Hepatocyte (in vitro differentiated cells): ENCODE measurements at regions not wholly inside any gene's neighbourhood (a gene's known extent, or its start where the extent isn't known, plus 50 kb on each side); places are given as distances from the start of the nearest gene placed in this dataset.

ENCODE experiments used
- EZH2 ChIP-seq: fragments of 200-600 bp; sonication (generic); IDR thresholded peaks from 2 replicates; pipeline ENCODE4 v1.6.1; 2016; ENCODE audit warnings: antibody characterized with exemption, mild to moderate bottlenecking, borderline replicate concordance
- EZH2phosphoT487 ChIP-seq: fragments of 200-600 bp; sonication (generic); IDR thresholded peaks from one replicate; pipeline ENCODE4 v1.6.1; 2018; ENCODE audit warnings: antibody characterized with exemption, mild to moderate bottlenecking, low read depth, moderate library complexity; ENCODE audit not compliant: unreplicated experiment, severe bottlenecking
- TF ChIP-seq, protein P1 (sequence below): fragments of 200-600 bp; sonication (generic); IDR thresholded peaks from 2 replicates; pipeline ENCODE4 v1.5.1; 2016; ENCODE audit warnings: antibody characterized with exemption, mild to moderate bottlenecking; ENCODE audit not compliant: poor library complexity

GRCh38 chr14:37797675-37798074, 202.2 kb downstream of the TTC6 start:
- TF ChIP-seq EZH2, result no peak
- TF ChIP-seq, protein P1, sequence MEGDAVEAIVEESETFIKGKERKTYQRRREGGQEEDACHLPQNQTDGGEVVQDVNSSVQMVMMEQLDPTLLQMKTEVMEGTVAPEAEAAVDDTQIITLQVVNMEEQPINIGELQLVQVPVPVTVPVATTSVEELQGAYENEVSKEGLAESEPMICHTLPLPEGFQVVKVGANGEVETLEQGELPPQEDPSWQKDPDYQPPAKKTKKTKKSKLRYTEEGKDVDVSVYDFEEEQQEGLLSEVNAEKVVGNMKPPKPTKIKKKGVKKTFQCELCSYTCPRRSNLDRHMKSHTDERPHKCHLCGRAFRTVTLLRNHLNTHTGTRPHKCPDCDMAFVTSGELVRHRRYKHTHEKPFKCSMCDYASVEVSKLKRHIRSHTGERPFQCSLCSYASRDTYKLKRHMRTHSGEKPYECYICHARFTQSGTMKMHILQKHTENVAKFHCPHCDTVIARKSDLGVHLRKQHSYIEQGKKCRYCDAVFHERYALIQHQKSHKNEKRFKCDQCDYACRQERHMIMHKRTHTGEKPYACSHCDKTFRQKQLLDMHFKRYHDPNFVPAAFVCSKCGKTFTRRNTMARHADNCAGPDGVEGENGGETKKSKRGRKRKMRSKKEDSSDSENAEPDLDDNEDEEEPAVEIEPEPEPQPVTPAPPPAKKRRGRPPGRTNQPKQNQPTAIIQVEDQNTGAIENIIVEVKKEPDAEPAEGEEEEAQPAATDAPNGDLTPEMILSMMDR, result no peak
- no peak for TF ChIP-seq EZH2phosphoT487
